SK-N-MC (cell line): ENCODE measurements at regions not wholly inside any gene's neighbourhood (a gene's known extent, or its start where the extent isn't known, plus 50 kb on each side); places are given as distances from the start of the nearest gene placed in this dataset.
"Not testable (repeated sequence)": the region's sequence is repeated elsewhere in the genome, so short reads cannot be mapped to it uniquely, and the experiment has no call there.

Experiments
- DNase-seq: peaks from one replicate; pipeline ENCODE4 v3.0.0-alpha.2; 2011; ENCODE audit warnings: low read depth, low spot score
- H3K27ac ChIP-seq: fragments of 200-600 bp; sonication (generic); 2 replicates; pipeline ENCODE4 v1.5.1; 2016; ENCODE audit warnings: mixed run types
- H3K36me3 ChIP-seq: fragments of 200-600 bp; sonication (generic); 2 replicates; pipeline ENCODE4 v1.6.1; 2017; ENCODE audit warnings: antibody characterized with exemption, low read length, mixed read lengths; ENCODE audit not compliant: insufficient read depth
- H3K4me3 ChIP-seq: fragments of 200-600 bp; sonication (generic); 2 replicates; pipeline ENCODE4 v1.5.1; 2016
- H3K9ac ChIP-seq: fragments of 200-600 bp; sonication (generic); 2 replicates; pipeline ENCODE4 v1.8.0; 2017; ENCODE audit warnings: mixed run types, mixed read lengths; ENCODE audit not compliant: insufficient read length
- H3K9me3 ChIP-seq: fragments of 200-600 bp; sonication (generic); 2 replicates; pipeline ENCODE4 v1.6.1; 2017; ENCODE audit warnings: low read depth, mild to moderate bottlenecking, antibody characterized with exemption, low read length, moderate library complexity, mixed read lengths
- EZH2 ChIP-seq: fragments of 200-600 bp; sonication (generic); IDR thresholded peaks from one replicate; pipeline ENCODE4 v1.6.1; 2017; ENCODE audit warnings: antibody characterized with exemption
- FOXP2 ChIP-seq: optimal IDR thresholded peaks from 2 replicates; pipeline ENCODE3; 2011; ENCODE audit warnings: mild to moderate bottlenecking, moderate library complexity; ENCODE audit not compliant: insufficient read depth; ENCODE audit errors: extremely low read length, control extremely low read depth
- POLR2AphosphoS5 ChIP-seq: IDR thresholded peaks from 2 replicates; pipeline ENCODE4 v1.6.1; 2012; ENCODE audit warnings: mild to moderate bottlenecking, low read depth, low read length, borderline replicate concordance

DNA sequence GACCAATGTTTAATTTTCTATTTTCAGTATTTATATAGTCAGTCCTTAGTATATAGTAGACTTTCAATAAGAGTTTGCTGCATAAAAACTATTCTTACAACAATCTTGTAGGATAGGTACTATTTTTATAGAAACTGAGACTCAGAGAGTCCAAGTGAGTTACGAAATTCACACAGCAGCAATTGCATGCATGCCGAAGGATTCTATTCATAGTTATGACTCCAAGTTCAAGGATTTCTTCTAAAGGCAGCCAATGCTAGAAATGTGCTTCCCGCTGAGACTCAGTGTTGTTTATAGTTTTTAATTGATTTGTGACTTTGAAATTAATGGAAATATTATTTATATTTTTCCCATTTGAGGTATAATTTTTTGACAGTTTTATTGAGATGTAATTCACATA is 62.7 kb upstream of the CSNK1A1L start:
- H3K4me3 ChIP-seq: no peak overlapping the region
- no peak overlapping the region for H3K9ac ChIP-seq
- no peak for DNase-seq
- no peaks in the 10 kb centered on the region for H3K36me3 ChIP-seq
- no peak overlapping the region for H3K27ac ChIP-seq
- no peaks in the 10 kb centered on the region for H3K9me3 ChIP-seq
- TF ChIP-seq POLR2AphosphoS5 (no peak), FOXP2 (no peak), EZH2 (no peak)

- Histone ChIP-seq H3K9me3 (no peaks in the 10 kb centered on the region), H3K27ac (no peak overlapping the region), H3K4me3 (no peak overlapping the region), H3K9ac (no peak overlapping the region), H3K36me3 (no peaks in the 10 kb centered on the region)
- TF ChIP-seq FOXP2 (no peak), EZH2 (no peak), POLR2AphosphoS5 (no peak)
- DNase-seq: no peak
These were observed 59.2 kb upstream of the CSNK1A1L start for GRCh38 chr13:37164635-37165034.

DNA sequence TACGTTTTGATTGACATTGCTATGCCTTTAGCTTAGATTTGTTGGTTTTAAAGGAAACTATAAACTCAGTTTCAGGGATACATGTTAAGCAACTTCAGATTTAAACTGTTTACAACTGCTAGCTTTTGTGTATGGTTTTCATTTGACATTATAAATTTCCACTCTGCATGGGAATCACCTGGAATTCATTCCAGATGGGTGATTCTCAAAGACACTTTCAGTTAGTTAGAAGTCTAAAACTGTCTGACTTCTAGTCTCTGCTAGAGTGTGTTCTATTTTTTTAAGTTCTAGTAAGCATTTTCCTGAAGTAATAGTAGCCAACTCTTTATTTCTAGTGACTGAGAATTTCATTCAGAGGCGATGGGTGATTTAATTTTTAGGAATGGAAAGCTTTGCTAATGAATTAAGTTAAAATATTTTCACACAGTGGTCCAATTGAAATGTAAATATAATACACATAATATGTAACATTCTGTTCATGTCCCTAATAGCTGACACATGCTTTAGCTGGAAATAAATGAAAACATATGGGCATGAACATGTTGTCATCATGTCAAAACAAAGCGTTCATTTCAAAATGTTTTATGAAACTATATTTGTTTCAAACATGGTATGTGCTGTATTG is 58.3 kb upstream of the CSNK1A1L start:
- H3K36me3 ChIP-seq: no peaks in the 10 kb centered on the region
- no peak for TF ChIP-seq EZH2
- TF ChIP-seq FOXP2: no peak
- no peak for TF ChIP-seq POLR2AphosphoS5
- no peaks in the 10 kb centered on the region for H3K9me3 ChIP-seq

DNA sequence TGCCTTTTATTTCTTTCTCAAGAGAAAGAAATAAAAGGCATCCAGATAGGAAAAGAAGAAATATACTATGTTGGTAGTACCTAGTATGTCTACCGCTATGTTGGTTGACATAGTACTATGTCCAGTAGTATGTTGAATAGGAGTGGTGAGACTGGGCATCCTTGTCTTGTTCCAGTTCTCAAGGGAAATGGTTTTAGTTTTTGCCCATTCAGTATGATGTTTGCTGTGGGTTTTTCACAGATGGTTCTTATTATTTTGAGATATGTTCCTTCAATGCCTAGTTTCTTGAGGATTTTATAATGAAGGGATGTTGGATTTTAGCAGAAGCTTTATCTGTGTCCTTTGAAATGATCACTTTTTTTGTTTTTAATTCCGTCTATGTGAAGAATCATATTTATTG is 53.0 kb upstream of the CSNK1A1L start:
- Histone ChIP-seq H3K4me3 (no peak overlapping the region), H3K27ac (no peak overlapping the region), H3K9ac (no peak overlapping the region), H3K9me3 (no peaks in the 10 kb centered on the region), H3K36me3 (no peaks in the 10 kb centered on the region)
- DNase-seq: no peak
- no peak for TF ChIP-seq POLR2AphosphoS5
- no peak for TF ChIP-seq FOXP2
- TF ChIP-seq EZH2: no peak

More for the DNA sequence above, 58.3 kb upstream of the CSNK1A1L start:
- no peak for DNase-seq
- H3K9ac ChIP-seq: no peak overlapping the region
- H3K4me3 ChIP-seq: 0 out of 2 replicates have a peak overlapping the region, but pooled peaks have one; percentile 4
- peak overlapping the region; percentile 44; the same call in 1 of the 2 replicates for H3K27ac ChIP-seq

GRCh38 chr13:37155613-37156097 is 50.2 kb upstream of the CSNK1A1L start:
- not testable (repeated sequence) for DNase-seq, H3K27ac ChIP-seq, H3K9ac ChIP-seq, H3K9me3 ChIP-seq, H3K36me3 ChIP-seq
- peak overlapping the region; percentile 45 for H3K4me3 ChIP-seq
